ENCODE measurements at regions not wholly inside any gene's neighbourhood (a gene's known extent, or its start where the extent isn't known, plus 50 kb on each side); places are given as distances from the start of the nearest gene placed in this dataset.
"Not testable (repeated sequence)": the region's sequence is repeated elsewhere in the genome, so short reads cannot be mapped to it uniquely, and the experiment has no call there.

GRCh38 chr22:11312640-11313039 lies 4215.4 kb upstream of the OR11H1 start:
- CTCF ChIA-PET; DNase-seq; H3K4me1 Mint-ChIP-seq; H3K4me3 Mint-ChIP-seq; H3K36me3 Mint-ChIP-seq (ENCODE audit: low read depth); H3K27ac Mint-ChIP-seq; H3K27me3 Mint-ChIP-seq; POLR2A ChIA-PET: not testable (repeated sequence)
- peaks cover 50% of the 10 kb centered on the region for H3K9me3 Mint-ChIP-seq

GRCh38 chr22:11313040-11313759 lies 4214.8 kb upstream of the OR11H1 start:
- H3K27ac Mint-ChIP-seq; H3K27me3 Mint-ChIP-seq; DNase-seq; H3K36me3 Mint-ChIP-seq (ENCODE audit: low read depth); POLR2A ChIA-PET; H3K4me3 Mint-ChIP-seq; CTCF ChIA-PET; H3K4me1 Mint-ChIP-seq: not testable (repeated sequence)
- H3K9me3 Mint-ChIP-seq, result peaks cover 45% of the 10 kb centered on the region

- H3K4me3 Mint-ChIP-seq; H3K27me3 Mint-ChIP-seq; H3K36me3 Mint-ChIP-seq (ENCODE audit: low read depth); CTCF ChIA-PET; H3K4me1 Mint-ChIP-seq; POLR2A ChIA-PET; DNase-seq; H3K27ac Mint-ChIP-seq: not testable (repeated sequence)
- peaks cover 19% of the 10 kb centered on the region for H3K9me3 Mint-ChIP-seq
Observed at GRCh38 chr22:11318633-11319032, 4209.4 kb upstream of the OR11H1 start.

GRCh38 chr22:11324439-11325037 lies 4203.5 kb upstream of the OR11H1 start:
- POLR2A ChIA-PET; H3K4me3 Mint-ChIP-seq; H3K27ac Mint-ChIP-seq; CTCF ChIA-PET; DNase-seq; H3K4me1 Mint-ChIP-seq; H3K36me3 Mint-ChIP-seq (ENCODE audit: low read depth); H3K27me3 Mint-ChIP-seq: not testable (repeated sequence)
- H3K9me3 Mint-ChIP-seq, result peaks cover 32% of the 10 kb centered on the region

GRCh38 chr22:11325767-11326166 lies 4202.2 kb upstream of the OR11H1 start:
- Mint-ChIP-seq H3K4me1 (no peaks in the 10 kb centered on the region), H3K36me3 (ENCODE audit: low read depth) (no peaks in the 10 kb centered on the region), H3K9me3 (peaks cover 34% of the 10 kb centered on the region), H3K4me3 (no peak overlapping the region), H3K27me3 (no peaks in the 10 kb centered on the region), H3K27ac (no peak overlapping the region)
- DNase-seq, result no peak
- ChIA-PET CTCF (no interaction called here), POLR2A (no interaction called here)

GRCh38 chr22:11341387-11342068 lies 4186.5 kb upstream of the OR11H1 start:
- H3K4me1 Mint-ChIP-seq; POLR2A ChIA-PET; H3K27ac Mint-ChIP-seq; H3K27me3 Mint-ChIP-seq; DNase-seq; H3K4me3 Mint-ChIP-seq; CTCF ChIA-PET; H3K36me3 Mint-ChIP-seq (ENCODE audit: low read depth): not testable (repeated sequence)
- peaks cover 60% of the 10 kb centered on the region for H3K9me3 Mint-ChIP-seq

- CTCF ChIA-PET; H3K4me3 Mint-ChIP-seq; H3K27me3 Mint-ChIP-seq; H3K4me1 Mint-ChIP-seq; H3K27ac Mint-ChIP-seq; POLR2A ChIA-PET; H3K36me3 Mint-ChIP-seq (ENCODE audit: low read depth); DNase-seq: not testable (repeated sequence)
- H3K9me3 Mint-ChIP-seq, result peaks cover 56% of the 10 kb centered on the region
Observed at GRCh38 chr22:11351181-11351580, 4176.8 kb upstream of the OR11H1 start.

- H3K27ac Mint-ChIP-seq; H3K4me3 Mint-ChIP-seq; H3K27me3 Mint-ChIP-seq; POLR2A ChIA-PET; H3K4me1 Mint-ChIP-seq; DNase-seq; CTCF ChIA-PET; H3K36me3 Mint-ChIP-seq (ENCODE audit: low read depth): not testable (repeated sequence)
- H3K9me3 Mint-ChIP-seq, result peaks cover 59% of the 10 kb centered on the region
Observed at GRCh38 chr22:11352287-11352686, 4175.7 kb upstream of the OR11H1 start.

- no peak overlapping the region for H3K4me3 Mint-ChIP-seq
- no peak overlapping the region for H3K27ac Mint-ChIP-seq
- peaks cover 54% of the 10 kb centered on the region for H3K9me3 Mint-ChIP-seq
- peaks cover 4% of the 10 kb centered on the region for H3K36me3 Mint-ChIP-seq (ENCODE audit: low read depth)
- ChIA-PET POLR2A (no interaction called here), CTCF (no interaction called here)
- no peaks in the 10 kb centered on the region for H3K27me3 Mint-ChIP-seq
- no peak for DNase-seq
- H3K4me1 Mint-ChIP-seq, result no peaks in the 10 kb centered on the region
Observed at GRCh38 chr22:11360632-11361031, 4167.4 kb upstream of the OR11H1 start.

- DNase-seq; H3K36me3 Mint-ChIP-seq (ENCODE audit: low read depth); H3K4me3 Mint-ChIP-seq; H3K27ac Mint-ChIP-seq; H3K27me3 Mint-ChIP-seq; POLR2A ChIA-PET; H3K4me1 Mint-ChIP-seq; CTCF ChIA-PET: not testable (repeated sequence)
- peaks cover 51% of the 10 kb centered on the region for H3K9me3 Mint-ChIP-seq
Observed at GRCh38 chr22:11361496-11361895, 4166.5 kb upstream of the OR11H1 start.

GRCh38 chr22:11369612-11370307 lies 4158.2 kb upstream of the OR11H1 start:
- H3K36me3 Mint-ChIP-seq (ENCODE audit: low read depth); CTCF ChIA-PET; H3K27ac Mint-ChIP-seq; DNase-seq; H3K4me3 Mint-ChIP-seq; H3K27me3 Mint-ChIP-seq; H3K4me1 Mint-ChIP-seq; POLR2A ChIA-PET: not testable (repeated sequence)
- peaks cover 36% of the 10 kb centered on the region for H3K9me3 Mint-ChIP-seq

GRCh38 chr22:11370311-11370710 lies 4157.7 kb upstream of the OR11H1 start:
- POLR2A ChIA-PET; H3K36me3 Mint-ChIP-seq (ENCODE audit: low read depth); H3K27ac Mint-ChIP-seq; H3K4me3 Mint-ChIP-seq; H3K4me1 Mint-ChIP-seq; DNase-seq; CTCF ChIA-PET; H3K27me3 Mint-ChIP-seq: not testable (repeated sequence)
- peaks cover 40% of the 10 kb centered on the region for H3K9me3 Mint-ChIP-seq
